HCT116 (cell line): ENCODE measurements at regions not wholly inside any gene's neighbourhood (a gene's known extent, or its start where the extent isn't known, plus 50 kb on each side); places are given as distances from the start of the nearest gene placed in this dataset.

ENCODE experiments used
- ATAC-seq: fragments of 200-7000 bp; cut with Tn5 transposase; 2 replicates; pipeline ENCODE4 v1.9.1; 2020; ENCODE audit warnings: mild to moderate bottlenecking, moderate library complexity
- BruUV-seq: library from RNA; stranded (reverse); fragments of 400-500 nt; replicated peaks from 2 replicates; lab custom pipeline; 2021; lab: Mats Ljungman, UMichigan
- CTCF ChIA-PET: fragments of 300-600 bp; sonication (Branson Sonifier 250); formaldehyde crosslinking; loops from one replicate; lab custom pipeline; 2021; ENCODE audit warnings: antibody characterized with exemption; lab: Charles Lee
- POLR2A ChIA-PET: fragments of 300-600, 350-600 bp; sonication (Branson Sonifier 250); formaldehyde crosslinking; loops from one replicate; lab custom pipeline; 2021; ENCODE audit warnings: antibody characterized with exemption; lab: Charles Lee
- RAD21 ChIA-PET, 2 experiments: fragments of 300-600 bp; sonication (Branson Sonifier 250); formaldehyde crosslinking; loops; one replicate each; lab custom pipeline; 2023; ENCODE audit warnings: low total read pairs in 2 of 2; ENCODE audit not compliant: uncharacterized antibody in 2 of 2, unreplicated experiment in 2 of 2, low non-redundant PET in 1 of 2; lab: Charles Lee
- DNase-seq: peaks from one replicate; pipeline ENCODE4 v3.0.0-alpha.2; 2010; ENCODE audit warnings: low read depth, low spot score
- H2AFZ ChIP-seq: fragments of 200-600 bp; shearing (Covaris generic), sonication (generic); 2 replicates; pipeline ENCODE4 v1.6.1; 2017; ENCODE audit warnings: low read depth, mixed run types, mixed read lengths, antibody characterized with exemption, low read length; ENCODE audit not compliant: poor library complexity, severe bottlenecking
- H3K27ac ChIP-seq: 2 replicates; pipeline ENCODE4 v1.5.1; 2012; ENCODE audit warnings: low read depth, low read length
- H3K27me3 ChIP-seq: fragments of 200-600 bp; sonication (generic); 2 replicates; pipeline ENCODE4 v1.6.1; 2016; ENCODE audit warnings: mixed run types, low read length, mixed read lengths; ENCODE audit not compliant: insufficient read depth
- H3K36me3 ChIP-seq, 2 experiments: fragments of 200-500 bp in 1 of 2; fragments of 200-600 bp in 1 of 2; sonication (Bioruptor generic) in 1 of 2; sonication (generic) in 1 of 2; 2 replicates each; pipeline versions ENCODE4 v1.5.1 to v1.6.1; 2014 to 2016; ENCODE audit warnings: low read length in 2 of 2, inconsistent platforms in 1 of 2, mixed read lengths in 1 of 2, mixed run types in 1 of 2; ENCODE audit not compliant: insufficient read depth in 2 of 2, control insufficient read depth in 1 of 2
- H3K4me1 ChIP-seq, 2 experiments: fragments of 200-600 bp in 1 of 2; sonication (generic) in 1 of 2; 2 replicates each; pipeline versions ENCODE4 v1.5.1 to v1.6.1; 2012 to 2017; ENCODE audit warnings: low read length in 2 of 2, inconsistent platforms in 1 of 2, mild to moderate bottlenecking in 1 of 2, mixed read lengths in 1 of 2, mixed run types in 1 of 2, moderate library complexity in 1 of 2; ENCODE audit not compliant: insufficient read depth in 2 of 2, control insufficient read depth in 1 of 2
- H3K4me2 ChIP-seq: fragments of 200-600 bp; sonication (generic); 2 replicates; pipeline ENCODE4 v1.6.1; 2017; ENCODE audit warnings: mixed run types, low read length, mixed read lengths
- H3K4me3 ChIP-seq, 2 experiments: fragments of 200-600 bp in 1 of 2; sonication (generic) in 1 of 2; replicated peaks in 1 of 2; 2 replicates each; pipeline ENCODE4 v1.5.1; 2011 to 2016; ENCODE audit warnings: low read length in 2 of 2, control low read depth in 1 of 2, low read depth in 1 of 2, mild to moderate bottlenecking in 1 of 2, mixed read lengths in 1 of 2, mixed run types in 1 of 2
- H3K79me2 ChIP-seq: fragments of 200-600 bp; sonication (generic); 2 replicates; pipeline ENCODE4 v1.6.1; 2017; ENCODE audit warnings: mild to moderate bottlenecking, mixed run types, low read length, moderate library complexity, mixed read lengths; ENCODE audit not compliant: insufficient read depth
- H3K9ac ChIP-seq: fragments of 200-600 bp; sonication (generic); 2 replicates; pipeline ENCODE4 v1.6.1; 2016; ENCODE audit warnings: low read length, mixed read lengths
- H3K9me2 ChIP-seq: fragments of 200-600 bp; sonication (generic), shearing (Covaris generic); 2 replicates; pipeline ENCODE4 v1.6.1; 2017; ENCODE audit warnings: mixed run types, mild to moderate bottlenecking, moderate library complexity; ENCODE audit not compliant: insufficient read depth
- H3K9me3 ChIP-seq, 2 experiments: fragments of 200-500 bp in 1 of 2; fragments of 200-600 bp in 1 of 2; sonication (Bioruptor generic) in 1 of 2; sonication (generic) in 1 of 2; 2 replicates each; pipeline ENCODE4 v1.6.1; 2014 to 2017; ENCODE audit warnings: low read length in 2 of 2, mixed read lengths in 2 of 2, inconsistent platforms in 1 of 2, low read depth in 1 of 2, mild to moderate bottlenecking in 1 of 2, mixed run types in 1 of 2, moderate library complexity in 1 of 2; ENCODE audit not compliant: control insufficient read depth in 1 of 2, insufficient read depth in 1 of 2
- H4K20me1 ChIP-seq: fragments of 200-600 bp; sonication (generic), shearing (Covaris generic); 2 replicates; pipeline ENCODE4 v1.6.1; 2017; ENCODE audit warnings: mixed run types, mild to moderate bottlenecking, moderate library complexity; ENCODE audit not compliant: insufficient read depth
- CEBPB ChIP-seq: IDR thresholded peaks from 2 replicates; pipeline ENCODE4 v1.6.1; 2012; ENCODE audit warnings: low read depth
- EGR1 ChIP-seq: IDR thresholded peaks from 2 replicates; pipeline ENCODE4 v1.6.1; 2012; ENCODE audit warnings: low read depth
- EZH2phosphoT487 ChIP-seq: fragments of 200-600 bp; IDR thresholded peaks from 2 replicates; pipeline ENCODE4 v1.6.1; 2018; ENCODE audit warnings: antibody characterized with exemption, borderline replicate concordance
- POLR2AphosphoS5 ChIP-seq: IDR thresholded peaks from 2 replicates; pipeline ENCODE4 v1.6.1; 2011; ENCODE audit warnings: mild to moderate bottlenecking, low read depth, low read length, moderate library complexity
- RAD21 ChIP-seq: IDR thresholded peaks from 2 replicates; pipeline ENCODE4 v1.6.1; 2012; ENCODE audit warnings: low read depth, mild to moderate bottlenecking
- SIN3A ChIP-seq: IDR thresholded peaks from 2 replicates; pipeline ENCODE4 v1.6.1; 2012; ENCODE audit warnings: low read depth
- SP1 ChIP-seq: IDR thresholded peaks from 2 replicates; pipeline ENCODE4 v1.6.1; 2012; ENCODE audit warnings: low read depth
- SRF ChIP-seq: IDR thresholded peaks from 2 replicates; pipeline ENCODE4 v1.6.1; 2012; ENCODE audit warnings: low read depth
- YY1 ChIP-seq: IDR thresholded peaks from 2 replicates; pipeline ENCODE4 v1.6.1; 2011; ENCODE audit warnings: low read length, low read depth, moderate library complexity, mild to moderate bottlenecking; ENCODE audit not compliant: insufficient replicate concordance; ENCODE audit errors: extremely low read depth
- intact Hi-C: fragments of 100-400 bp; cut with micrococcal nuclease; formaldehyde crosslinking; loops from 2 replicates; pipeline ENCODE4 v1.10.0; 2022
- TF ChIP-seq, protein P1 (sequence below), 3 experiments: fragments of 200-600 bp in 1 of 3; sonication (generic) in 1 of 3; IDR thresholded peaks in 2 of 3; conservative IDR thresholded peaks in 1 of 3; 2 replicates each; pipeline ENCODE4 v1.5.1; 2012 to 2017; ENCODE audit warnings: low read depth in 2 of 3, low read length in 2 of 3, antibody characterized with exemption in 1 of 3, borderline replicate concordance in 1 of 3, control low read depth in 1 of 3, mild to moderate bottlenecking in 1 of 3, mixed read lengths in 1 of 3, mixed run types in 1 of 3, moderate library complexity in 1 of 3; ENCODE audit not compliant: insufficient read depth in 1 of 3
- TF ChIP-seq, protein P2 (sequence below): IDR thresholded peaks from 2 replicates; pipeline ENCODE4 v1.6.1; 2011; ENCODE audit warnings: mild to moderate bottlenecking, low read length, moderate library complexity; ENCODE audit not compliant: insufficient replicate concordance; ENCODE audit errors: extremely low read depth
- TF ChIP-seq, protein P3 (sequence below): IDR thresholded peaks from 2 replicates; pipeline ENCODE4 v1.6.1; 2012
- TF ChIP-seq, protein P4 (sequence below): IDR thresholded peaks from 2 replicates; pipeline ENCODE4 v1.6.1; 2012; ENCODE audit warnings: low read depth

DNA sequence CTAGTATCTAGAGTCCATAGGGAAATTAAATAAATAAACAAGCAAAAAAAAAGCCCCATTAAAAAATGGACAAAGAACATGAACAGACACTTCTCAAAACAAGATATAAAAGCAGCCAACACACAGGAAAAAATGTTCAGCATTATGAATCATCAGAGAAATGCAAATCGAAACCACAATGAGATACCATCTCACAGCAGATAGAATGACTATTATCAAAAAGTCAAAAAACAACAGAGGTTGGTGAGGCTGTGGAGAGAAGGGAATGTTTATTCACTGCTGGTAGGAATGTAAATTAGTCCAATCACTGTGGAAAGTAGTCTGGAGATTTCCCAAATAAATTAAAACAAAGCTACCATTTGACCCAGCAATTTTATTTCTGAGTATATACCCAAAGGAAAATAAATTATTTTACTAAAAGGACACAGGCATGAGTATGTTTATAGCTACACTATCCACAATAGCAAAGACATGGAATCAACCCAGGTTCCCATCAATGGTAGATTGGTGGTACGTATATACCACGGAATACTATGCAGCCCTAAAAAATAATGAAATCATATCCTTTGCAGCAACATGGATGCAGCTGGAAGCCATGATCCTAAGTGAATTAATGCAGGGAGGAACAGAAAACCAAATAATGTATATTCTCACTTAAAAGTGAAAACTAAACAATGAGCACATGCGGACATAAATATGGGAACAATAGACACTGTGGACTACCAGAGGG lies 366.5 kb upstream of the SEMA3C start:
- Histone ChIP-seq H3K4me2 (peak overlapping the region; percentile 61), H4K20me1 (no peaks in the 10 kb centered on the region), H3K79me2 (no peaks in the 10 kb centered on the region), H3K9me3 (peaks cover 0 to 4% of the 10 kb centered on the region in 2 experiments; a peak in 1 of 4 replicates), H3K9ac (no peak overlapping the region), H3K4me1 (peaks cover 15 to 19% of the 10 kb centered on the region in 2 experiments; a peak in 3 of 4 replicates), H3K36me3 (no peaks in the 10 kb centered on the region), H3K27ac (peak overlapping the region; percentile 58), H2AFZ (no peak overlapping the region), H3K9me2 (no peaks in the 10 kb centered on the region), H3K4me3 (no peak overlapping the region; a peak in 1 of 4 replicates), H3K27me3 (no peaks in the 10 kb centered on the region)
- DNase-seq (peak; percentile 6), ATAC-seq (peak; percentile 76)
- ChIA-PET CTCF (no interaction called here), RAD21 (no interaction called here), POLR2A (no interaction called here)
- BruUV-seq, result no TSS peak
- intact Hi-C loops, result no loop called here
- TF ChIP-seq, protein P1, sequence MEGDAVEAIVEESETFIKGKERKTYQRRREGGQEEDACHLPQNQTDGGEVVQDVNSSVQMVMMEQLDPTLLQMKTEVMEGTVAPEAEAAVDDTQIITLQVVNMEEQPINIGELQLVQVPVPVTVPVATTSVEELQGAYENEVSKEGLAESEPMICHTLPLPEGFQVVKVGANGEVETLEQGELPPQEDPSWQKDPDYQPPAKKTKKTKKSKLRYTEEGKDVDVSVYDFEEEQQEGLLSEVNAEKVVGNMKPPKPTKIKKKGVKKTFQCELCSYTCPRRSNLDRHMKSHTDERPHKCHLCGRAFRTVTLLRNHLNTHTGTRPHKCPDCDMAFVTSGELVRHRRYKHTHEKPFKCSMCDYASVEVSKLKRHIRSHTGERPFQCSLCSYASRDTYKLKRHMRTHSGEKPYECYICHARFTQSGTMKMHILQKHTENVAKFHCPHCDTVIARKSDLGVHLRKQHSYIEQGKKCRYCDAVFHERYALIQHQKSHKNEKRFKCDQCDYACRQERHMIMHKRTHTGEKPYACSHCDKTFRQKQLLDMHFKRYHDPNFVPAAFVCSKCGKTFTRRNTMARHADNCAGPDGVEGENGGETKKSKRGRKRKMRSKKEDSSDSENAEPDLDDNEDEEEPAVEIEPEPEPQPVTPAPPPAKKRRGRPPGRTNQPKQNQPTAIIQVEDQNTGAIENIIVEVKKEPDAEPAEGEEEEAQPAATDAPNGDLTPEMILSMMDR (IDR thresholded peaks at IDR 0.05 in 2 of 3, conservative IDR thresholded peaks at IDR 0.05 in 1 of 3; ENCODE audit: borderline replicate concordance in 1 of 3, insufficient read depth in 1 of 3, low read depth in 2 of 3, low read length in 2 of 3), result no peak
- TF ChIP-seq SIN3A (no peak), SRF (no peak), YY1 (no peak), RAD21 (no peak), EZH2phosphoT487 (no peak), SP1 (no peak; the same call in 1 of the 2 replicates), POLR2AphosphoS5 (no peak), CEBPB (no peak), EGR1 (no peak)
- TF ChIP-seq, protein P2, sequence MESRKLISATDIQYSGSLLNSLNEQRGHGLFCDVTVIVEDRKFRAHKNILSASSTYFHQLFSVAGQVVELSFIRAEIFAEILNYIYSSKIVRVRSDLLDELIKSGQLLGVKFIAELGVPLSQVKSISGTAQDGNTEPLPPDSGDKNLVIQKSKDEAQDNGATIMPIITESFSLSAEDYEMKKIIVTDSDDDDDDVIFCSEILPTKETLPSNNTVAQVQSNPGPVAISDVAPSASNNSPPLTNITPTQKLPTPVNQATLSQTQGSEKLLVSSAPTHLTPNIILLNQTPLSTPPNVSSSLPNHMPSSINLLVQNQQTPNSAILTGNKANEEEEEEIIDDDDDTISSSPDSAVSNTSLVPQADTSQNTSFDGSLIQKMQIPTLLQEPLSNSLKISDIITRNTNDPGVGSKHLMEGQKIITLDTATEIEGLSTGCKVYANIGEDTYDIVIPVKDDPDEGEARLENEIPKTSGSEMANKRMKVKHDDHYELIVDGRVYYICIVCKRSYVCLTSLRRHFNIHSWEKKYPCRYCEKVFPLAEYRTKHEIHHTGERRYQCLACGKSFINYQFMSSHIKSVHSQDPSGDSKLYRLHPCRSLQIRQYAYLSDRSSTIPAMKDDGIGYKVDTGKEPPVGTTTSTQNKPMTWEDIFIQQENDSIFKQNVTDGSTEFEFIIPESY, result no peak
- TF ChIP-seq, protein P3, sequence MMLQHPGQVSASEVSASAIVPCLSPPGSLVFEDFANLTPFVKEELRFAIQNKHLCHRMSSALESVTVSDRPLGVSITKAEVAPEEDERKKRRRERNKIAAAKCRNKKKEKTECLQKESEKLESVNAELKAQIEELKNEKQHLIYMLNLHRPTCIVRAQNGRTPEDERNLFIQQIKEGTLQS, result no peak
- TF ChIP-seq, protein P4, sequence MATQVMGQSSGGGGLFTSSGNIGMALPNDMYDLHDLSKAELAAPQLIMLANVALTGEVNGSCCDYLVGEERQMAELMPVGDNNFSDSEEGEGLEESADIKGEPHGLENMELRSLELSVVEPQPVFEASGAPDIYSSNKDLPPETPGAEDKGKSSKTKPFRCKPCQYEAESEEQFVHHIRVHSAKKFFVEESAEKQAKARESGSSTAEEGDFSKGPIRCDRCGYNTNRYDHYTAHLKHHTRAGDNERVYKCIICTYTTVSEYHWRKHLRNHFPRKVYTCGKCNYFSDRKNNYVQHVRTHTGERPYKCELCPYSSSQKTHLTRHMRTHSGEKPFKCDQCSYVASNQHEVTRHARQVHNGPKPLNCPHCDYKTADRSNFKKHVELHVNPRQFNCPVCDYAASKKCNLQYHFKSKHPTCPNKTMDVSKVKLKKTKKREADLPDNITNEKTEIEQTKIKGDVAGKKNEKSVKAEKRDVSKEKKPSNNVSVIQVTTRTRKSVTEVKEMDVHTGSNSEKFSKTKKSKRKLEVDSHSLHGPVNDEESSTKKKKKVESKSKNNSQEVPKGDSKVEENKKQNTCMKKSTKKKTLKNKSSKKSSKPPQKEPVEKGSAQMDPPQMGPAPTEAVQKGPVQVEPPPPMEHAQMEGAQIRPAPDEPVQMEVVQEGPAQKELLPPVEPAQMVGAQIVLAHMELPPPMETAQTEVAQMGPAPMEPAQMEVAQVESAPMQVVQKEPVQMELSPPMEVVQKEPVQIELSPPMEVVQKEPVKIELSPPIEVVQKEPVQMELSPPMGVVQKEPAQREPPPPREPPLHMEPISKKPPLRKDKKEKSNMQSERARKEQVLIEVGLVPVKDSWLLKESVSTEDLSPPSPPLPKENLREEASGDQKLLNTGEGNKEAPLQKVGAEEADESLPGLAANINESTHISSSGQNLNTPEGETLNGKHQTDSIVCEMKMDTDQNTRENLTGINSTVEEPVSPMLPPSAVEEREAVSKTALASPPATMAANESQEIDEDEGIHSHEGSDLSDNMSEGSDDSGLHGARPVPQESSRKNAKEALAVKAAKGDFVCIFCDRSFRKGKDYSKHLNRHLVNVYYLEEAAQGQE, result no peak
